ENCODE measurements at regions not wholly inside any gene's neighbourhood (a gene's known extent, or its start where the extent isn't known, plus 50 kb on each side); places are given as distances from the start of the nearest gene placed in this dataset.

GRCh38 chr20:40600441-40601219 is 88.4 kb downstream of the MAFB start:
- no peak overlapping the region for H3K4me2 ChIP-seq (ENCODE audit: low read length)
- TF ChIP-seq, protein P1, sequence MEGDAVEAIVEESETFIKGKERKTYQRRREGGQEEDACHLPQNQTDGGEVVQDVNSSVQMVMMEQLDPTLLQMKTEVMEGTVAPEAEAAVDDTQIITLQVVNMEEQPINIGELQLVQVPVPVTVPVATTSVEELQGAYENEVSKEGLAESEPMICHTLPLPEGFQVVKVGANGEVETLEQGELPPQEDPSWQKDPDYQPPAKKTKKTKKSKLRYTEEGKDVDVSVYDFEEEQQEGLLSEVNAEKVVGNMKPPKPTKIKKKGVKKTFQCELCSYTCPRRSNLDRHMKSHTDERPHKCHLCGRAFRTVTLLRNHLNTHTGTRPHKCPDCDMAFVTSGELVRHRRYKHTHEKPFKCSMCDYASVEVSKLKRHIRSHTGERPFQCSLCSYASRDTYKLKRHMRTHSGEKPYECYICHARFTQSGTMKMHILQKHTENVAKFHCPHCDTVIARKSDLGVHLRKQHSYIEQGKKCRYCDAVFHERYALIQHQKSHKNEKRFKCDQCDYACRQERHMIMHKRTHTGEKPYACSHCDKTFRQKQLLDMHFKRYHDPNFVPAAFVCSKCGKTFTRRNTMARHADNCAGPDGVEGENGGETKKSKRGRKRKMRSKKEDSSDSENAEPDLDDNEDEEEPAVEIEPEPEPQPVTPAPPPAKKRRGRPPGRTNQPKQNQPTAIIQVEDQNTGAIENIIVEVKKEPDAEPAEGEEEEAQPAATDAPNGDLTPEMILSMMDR (IDR thresholded peaks at IDR 0.05), result no peak
- H3K9ac ChIP-seq, result no peak overlapping the region
- H3K9me3 ChIP-seq (ENCODE audit: control insufficient read depth, low read length), result no peaks in the 10 kb centered on the region
- H2AFZ ChIP-seq, result no peak overlapping the region
- H3K36me3 ChIP-seq (ENCODE audit: control insufficient read depth, insufficient read depth, low read length), result no peaks in the 10 kb centered on the region
- H3K4me1 ChIP-seq, result peaks cover 3% of the 10 kb centered on the region
- no peaks in the 10 kb centered on the region for H3K27me3 ChIP-seq (ENCODE audit: control insufficient read depth, insufficient read depth, low read length)
- no peak overlapping the region for H3K27ac ChIP-seq
- H3K79me2 ChIP-seq, result no peaks in the 10 kb centered on the region
- no peak overlapping the region for H3K4me3 ChIP-seq (ENCODE audit: low read depth, low read length)

- no peak overlapping the region for H3K27ac ChIP-seq
- no peak overlapping the region for H3K4me3 ChIP-seq (ENCODE audit: low read depth, low read length)
- H3K27me3 ChIP-seq (ENCODE audit: control insufficient read depth, insufficient read depth, low read length), result no peaks in the 10 kb centered on the region
- TF ChIP-seq, protein P1 (IDR thresholded peaks at IDR 0.05), result no peak
- no peak overlapping the region for H3K4me2 ChIP-seq (ENCODE audit: low read length)
- H3K9ac ChIP-seq, result no peak overlapping the region
- H3K79me2 ChIP-seq, result no peaks in the 10 kb centered on the region
- H3K9me3 ChIP-seq (ENCODE audit: control insufficient read depth, low read length), result no peaks in the 10 kb centered on the region
- H3K4me1 ChIP-seq, result peaks cover 3% of the 10 kb centered on the region
- H2AFZ ChIP-seq, result no peak overlapping the region
- no peaks in the 10 kb centered on the region for H3K36me3 ChIP-seq (ENCODE audit: control insufficient read depth, insufficient read depth, low read length)
Measured at GRCh38 chr20:40599987-40600386, 89.0 kb downstream of the MAFB start.

DNA sequence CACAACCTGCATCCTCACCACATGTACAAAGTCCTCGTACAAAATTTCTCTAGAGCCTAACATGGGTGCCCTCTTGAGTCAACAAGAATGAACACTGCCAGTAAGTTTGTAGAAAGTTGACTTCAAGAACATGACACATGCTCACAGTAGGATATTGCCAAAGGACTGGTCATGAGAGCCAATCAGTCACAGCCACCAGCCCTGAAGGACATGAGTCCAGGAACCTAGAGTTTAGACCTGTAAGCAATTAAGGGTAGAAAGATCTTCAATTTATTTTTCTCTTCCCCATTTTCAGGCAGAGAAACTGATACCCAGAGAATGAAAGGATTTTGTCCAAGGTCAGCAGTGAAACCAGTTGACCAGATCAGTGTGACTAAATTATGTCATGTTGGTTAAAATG is 96.1 kb downstream of the MAFB start:
- Histone ChIP-seq H3K9ac (no peak overlapping the region), H3K27me3 (ENCODE audit: control insufficient read depth, insufficient read depth, low read length) (no peaks in the 10 kb centered on the region), H3K27ac (no peak overlapping the region), H3K4me1 (peaks cover 3% of the 10 kb centered on the region), H3K36me3 (ENCODE audit: control insufficient read depth, insufficient read depth, low read length) (no peaks in the 10 kb centered on the region), H3K4me3 (ENCODE audit: low read depth, low read length) (no peak overlapping the region), H2AFZ (no peak overlapping the region), H3K79me2 (no peaks in the 10 kb centered on the region), H3K9me3 (ENCODE audit: control insufficient read depth, low read length) (no peaks in the 10 kb centered on the region), H3K4me2 (ENCODE audit: low read length) (no peak overlapping the region)
- TF ChIP-seq, protein P1 (IDR thresholded peaks at IDR 0.05), result no peak

GRCh38 chr20:40591536-40591935 is 97.5 kb downstream of the MAFB start:
- H3K9ac ChIP-seq, result no peak overlapping the region
- no peak overlapping the region for H3K27ac ChIP-seq
- H2AFZ ChIP-seq, result no peak overlapping the region
- H3K79me2 ChIP-seq, result no peaks in the 10 kb centered on the region
- H3K4me3 ChIP-seq (ENCODE audit: low read depth, low read length), result no peak overlapping the region
- no peaks in the 10 kb centered on the region for H3K27me3 ChIP-seq (ENCODE audit: control insufficient read depth, insufficient read depth, low read length)
- TF ChIP-seq, protein P1 (IDR thresholded peaks at IDR 0.05), result no peak
- no peaks in the 10 kb centered on the region for H3K36me3 ChIP-seq (ENCODE audit: control insufficient read depth, insufficient read depth, low read length)
- H3K4me2 ChIP-seq (ENCODE audit: low read length), result no peak overlapping the region
- H3K4me1 ChIP-seq, result peaks cover 3% of the 10 kb centered on the region
- H3K9me3 ChIP-seq (ENCODE audit: control insufficient read depth, low read length), result no peaks in the 10 kb centered on the region

DNA sequence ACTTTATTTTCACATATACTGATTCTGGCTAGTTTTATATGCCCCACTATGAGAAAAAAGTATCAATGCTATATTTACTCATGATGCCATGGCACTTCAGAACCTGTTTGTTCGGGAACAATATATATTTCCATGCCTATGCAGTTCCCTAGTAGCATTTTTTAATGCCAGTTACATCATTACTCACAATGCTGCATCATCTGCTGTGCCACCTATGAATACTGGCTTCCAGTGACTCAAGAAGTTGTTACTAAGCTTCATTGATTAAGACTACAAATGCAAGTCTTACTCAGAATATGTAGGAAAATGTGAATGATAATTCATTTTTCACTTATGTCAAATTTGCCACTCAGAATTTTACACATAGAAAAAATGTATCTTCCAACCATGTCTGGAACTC is 97.9 kb downstream of the MAFB start:
- Histone ChIP-seq H3K4me2 (ENCODE audit: low read length) (no peak overlapping the region), H3K9me3 (ENCODE audit: control insufficient read depth, low read length) (no peaks in the 10 kb centered on the region), H3K9ac (no peak overlapping the region), H3K79me2 (no peaks in the 10 kb centered on the region), H2AFZ (no peak overlapping the region), H3K27me3 (ENCODE audit: control insufficient read depth, insufficient read depth, low read length) (no peaks in the 10 kb centered on the region), H3K27ac (no peak overlapping the region), H3K4me1 (peaks cover 1% of the 10 kb centered on the region), H3K4me3 (ENCODE audit: low read depth, low read length) (no peak overlapping the region), H3K36me3 (ENCODE audit: control insufficient read depth, insufficient read depth, low read length) (no peaks in the 10 kb centered on the region)
- TF ChIP-seq, protein P1 (IDR thresholded peaks at IDR 0.05), result no peak

All from parathyroid adenoma (tissue), 2 donors.